DOHH2 (cell line): ENCODE measurements at regions not wholly inside any gene's neighbourhood (a gene's known extent, or its start where the extent isn't known, plus 50 kb on each side); places are given as distances from the start of the nearest gene placed in this dataset.

ENCODE experiments used
- H3F3A ChIP-seq: fragments of 200-600 bp; sonication (generic), shearing (Covaris generic); 2 replicates; pipeline ENCODE4 v1.6.0; 2016; ENCODE audit warnings: antibody characterized with exemption, mild to moderate bottlenecking; ENCODE audit not compliant: control insufficient read depth, insufficient read depth
- H3K27ac ChIP-seq: fragments of 200-600 bp; sonication (generic); 2 replicates; pipeline ENCODE4 v1.5.1; 2014; ENCODE audit warnings: low read depth, mild to moderate bottlenecking, low read length, moderate library complexity
- H3K27me3 ChIP-seq: fragments of 200-600 bp; sonication (generic); 2 replicates; pipeline ENCODE4 v1.6.1; 2014; ENCODE audit warnings: mild to moderate bottlenecking, low read length, mixed read lengths; ENCODE audit not compliant: control insufficient read depth
- H3K36me3 ChIP-seq: fragments of 200-600 bp; sonication (generic); 2 replicates; pipeline ENCODE4 v1.6.1; 2014; ENCODE audit warnings: mild to moderate bottlenecking, low read length, moderate library complexity, mixed read lengths; ENCODE audit not compliant: control insufficient read depth
- H3K4me1 ChIP-seq: fragments of 200-600 bp; sonication (generic); 2 replicates; pipeline ENCODE4 v1.6.1; 2014; ENCODE audit warnings: mild to moderate bottlenecking, low read length, mixed read lengths; ENCODE audit not compliant: control insufficient read depth
- H3K4me2 ChIP-seq: fragments of 200-600 bp; sonication (generic); 2 replicates; pipeline ENCODE4 v1.6.0; 2014; ENCODE audit warnings: mild to moderate bottlenecking, low read length, moderate library complexity
- H3K4me3 ChIP-seq: fragments of 200-600 bp; sonication (generic); 2 replicates; pipeline ENCODE4 v1.5.1; 2014; ENCODE audit warnings: mild to moderate bottlenecking, low read length, mixed read lengths
- H3K79me2 ChIP-seq: fragments of 200-600 bp; sonication (generic); 2 replicates; pipeline ENCODE4 v1.6.1; 2014; ENCODE audit warnings: mild to moderate bottlenecking, low read length, mixed read lengths; ENCODE audit not compliant: control insufficient read depth
- H3K9me2 ChIP-seq: fragments of 200-600 bp; sonication (generic); replicated peaks from 2 replicates; pipeline ENCODE4 v1.6.1; 2014; ENCODE audit warnings: mild to moderate bottlenecking, low read length, mixed read lengths; ENCODE audit not compliant: control insufficient read depth
- H3K9me3 ChIP-seq: fragments of 200-600 bp; sonication (generic); 2 replicates; pipeline ENCODE4 v1.6.1; 2014; ENCODE audit warnings: antibody characterized with exemption, low read length, mixed read lengths; ENCODE audit not compliant: control insufficient read depth, insufficient read depth
- H4K20me1 ChIP-seq: fragments of 200-600 bp; sonication (generic); 2 replicates; pipeline ENCODE4 v1.6.0; 2014; ENCODE audit warnings: low read depth, mild to moderate bottlenecking, antibody characterized with exemption, low read length, moderate library complexity; ENCODE audit not compliant: control insufficient read depth, insufficient read depth
- EZH2phosphoT487 ChIP-seq: fragments of 200-600 bp; sonication (generic); IDR thresholded peaks from 2 replicates; pipeline ENCODE4 v1.6.1; 2017; ENCODE audit warnings: borderline replicate concordance, mild to moderate bottlenecking, antibody characterized with exemption, low read length, moderate library complexity, mixed read lengths
- TF ChIP-seq, protein P1 (sequence below): fragments of 200-600 bp; sonication (generic); IDR thresholded peaks from one replicate; pipeline ENCODE4 v1.5.1; 2014; ENCODE audit warnings: antibody characterized with exemption, mild to moderate bottlenecking, low read depth, low read length; ENCODE audit not compliant: poor library complexity, severe bottlenecking

- no peaks in the 10 kb centered on the region for H3K79me2 ChIP-seq
- H3K27ac ChIP-seq = no peak overlapping the region
- H3K9me3 ChIP-seq = no peaks in the 10 kb centered on the region
- no peaks in the 10 kb centered on the region for H4K20me1 ChIP-seq
- H3K36me3 ChIP-seq = no peaks in the 10 kb centered on the region
- H3K4me1 ChIP-seq = 0 out of 2 replicates have a peak, but pooled peaks cover 3% of the 10 kb centered on the region
- H3K9me2 ChIP-seq = no peaks in the 10 kb centered on the region
- no peaks in the 10 kb centered on the region for H3F3A ChIP-seq
- no peak overlapping the region for H3K4me3 ChIP-seq
- H3K27me3 ChIP-seq = no peaks in the 10 kb centered on the region
- TF ChIP-seq, protein P1, sequence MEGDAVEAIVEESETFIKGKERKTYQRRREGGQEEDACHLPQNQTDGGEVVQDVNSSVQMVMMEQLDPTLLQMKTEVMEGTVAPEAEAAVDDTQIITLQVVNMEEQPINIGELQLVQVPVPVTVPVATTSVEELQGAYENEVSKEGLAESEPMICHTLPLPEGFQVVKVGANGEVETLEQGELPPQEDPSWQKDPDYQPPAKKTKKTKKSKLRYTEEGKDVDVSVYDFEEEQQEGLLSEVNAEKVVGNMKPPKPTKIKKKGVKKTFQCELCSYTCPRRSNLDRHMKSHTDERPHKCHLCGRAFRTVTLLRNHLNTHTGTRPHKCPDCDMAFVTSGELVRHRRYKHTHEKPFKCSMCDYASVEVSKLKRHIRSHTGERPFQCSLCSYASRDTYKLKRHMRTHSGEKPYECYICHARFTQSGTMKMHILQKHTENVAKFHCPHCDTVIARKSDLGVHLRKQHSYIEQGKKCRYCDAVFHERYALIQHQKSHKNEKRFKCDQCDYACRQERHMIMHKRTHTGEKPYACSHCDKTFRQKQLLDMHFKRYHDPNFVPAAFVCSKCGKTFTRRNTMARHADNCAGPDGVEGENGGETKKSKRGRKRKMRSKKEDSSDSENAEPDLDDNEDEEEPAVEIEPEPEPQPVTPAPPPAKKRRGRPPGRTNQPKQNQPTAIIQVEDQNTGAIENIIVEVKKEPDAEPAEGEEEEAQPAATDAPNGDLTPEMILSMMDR = no peak
- TF ChIP-seq EZH2phosphoT487 = no peak
- no peak overlapping the region for H3K4me2 ChIP-seq
Observed at GRCh38 chr4:164154416-164154815, 599.5 kb upstream of the SMIM31 start.

GRCh38 chr4:164169591-164169990 is 584.3 kb upstream of the SMIM31 start:
- no peak overlapping the region for H3K4me2 ChIP-seq
- H3K4me1 ChIP-seq = no peaks in the 10 kb centered on the region
- no peaks in the 10 kb centered on the region for H3K27me3 ChIP-seq
- no peak overlapping the region for H3K27ac ChIP-seq
- H3F3A ChIP-seq = no peaks in the 10 kb centered on the region
- H3K9me2 ChIP-seq = no peaks in the 10 kb centered on the region
- no peaks in the 10 kb centered on the region for H4K20me1 ChIP-seq
- H3K9me3 ChIP-seq = no peaks in the 10 kb centered on the region
- TF ChIP-seq, protein P1 = no peak
- no peak for TF ChIP-seq EZH2phosphoT487
- H3K79me2 ChIP-seq = no peaks in the 10 kb centered on the region
- H3K36me3 ChIP-seq = no peaks in the 10 kb centered on the region
- H3K4me3 ChIP-seq = no peak overlapping the region

DNA sequence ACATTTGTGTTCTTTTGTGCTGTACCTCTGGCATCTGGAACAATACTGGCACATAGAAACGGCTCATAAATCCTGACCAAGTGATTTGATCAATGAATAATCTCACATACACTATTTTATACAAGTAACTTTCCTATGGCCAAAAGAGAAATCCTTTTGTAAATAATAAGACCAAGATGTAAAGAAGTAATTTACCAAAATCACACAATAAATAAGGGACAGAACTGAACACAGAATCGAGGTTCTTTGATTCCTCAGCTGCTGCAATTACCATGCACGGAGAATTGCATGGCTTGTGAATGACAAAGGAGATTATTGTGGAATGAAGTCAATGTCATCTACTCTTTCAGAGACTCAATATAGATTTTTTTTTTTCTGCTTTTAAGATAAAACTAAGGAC is 576.8 kb upstream of the SMIM31 start:
- no peak overlapping the region for H3K27ac ChIP-seq
- no peak overlapping the region for H3K4me3 ChIP-seq
- no peak overlapping the region for H3K4me2 ChIP-seq
- H4K20me1 ChIP-seq = no peaks in the 10 kb centered on the region
- no peaks in the 10 kb centered on the region for H3K79me2 ChIP-seq
- no peaks in the 10 kb centered on the region for H3K27me3 ChIP-seq
- no peaks in the 10 kb centered on the region for H3K9me2 ChIP-seq
- no peaks in the 10 kb centered on the region for H3K36me3 ChIP-seq
- H3K4me1 ChIP-seq = no peaks in the 10 kb centered on the region
- no peaks in the 10 kb centered on the region for H3F3A ChIP-seq
- H3K9me3 ChIP-seq = no peaks in the 10 kb centered on the region
- TF ChIP-seq EZH2phosphoT487 = no peak
- TF ChIP-seq, protein P1 = no peak

DNA sequence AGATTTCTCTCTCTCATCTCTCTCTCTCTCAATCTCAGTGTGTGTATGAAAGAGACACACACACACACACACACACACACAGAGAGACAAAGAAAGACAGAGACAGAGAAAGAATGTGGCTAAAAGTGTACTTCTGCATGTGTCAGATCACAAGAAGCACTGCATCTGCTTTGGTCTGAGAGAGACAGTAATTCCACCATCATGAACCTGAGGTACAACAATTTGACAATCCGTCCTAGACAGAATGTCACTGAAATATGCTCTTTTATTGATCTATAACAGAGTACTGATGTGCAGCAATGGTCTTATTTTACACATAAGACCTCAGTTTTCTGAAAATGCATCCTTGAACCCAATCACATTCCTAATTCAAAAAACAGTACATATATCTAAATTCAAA is 576.2 kb upstream of the SMIM31 start:
- H3K79me2 ChIP-seq = no peaks in the 10 kb centered on the region
- no peaks in the 10 kb centered on the region for H3K36me3 ChIP-seq

More for the DNA sequence above, 576.2 kb upstream of the SMIM31 start:
- Histone ChIP-seq H3K27me3 (no peaks in the 10 kb centered on the region), H3K27ac (no peak overlapping the region), H3F3A (no peaks in the 10 kb centered on the region), H4K20me1 (no peaks in the 10 kb centered on the region), H3K9me2 (no peaks in the 10 kb centered on the region), H3K9me3 (no peaks in the 10 kb centered on the region), H3K4me2 (no peak overlapping the region), H3K4me3 (no peak overlapping the region), H3K4me1 (no peaks in the 10 kb centered on the region)
- TF ChIP-seq, protein P1 = no peak
- TF ChIP-seq EZH2phosphoT487 = no peak
